ENCODE measurements at regions not wholly inside any gene's neighbourhood (a gene's known extent, or its start where the extent isn't known, plus 50 kb on each side); places are given as distances from the start of the nearest gene placed in this dataset.
"Not testable (repeated sequence)": the region's sequence is repeated elsewhere in the genome, so short reads cannot be mapped to it uniquely, and the experiment has no call there.

- DNase-seq, result peak; percentile 55
Measured at GRCh38 chr6:98041921-98042320, 758.9 kb upstream of the MMS22L start.

- peak; percentile 62 for DNase-seq
Measured at GRCh38 chr6:98044151-98044561, 761.1 kb upstream of the MMS22L start.

- DNase-seq, result peak; percentile 61
Measured at GRCh38 chr6:98044791-98045470, 761.9 kb upstream of the MMS22L start.

GRCh38 chr6:98047164-98047563 lies 764.1 kb upstream of the MMS22L start:
- no peak for DNase-seq

GRCh38 chr6:98047871-98048270 lies 764.9 kb upstream of the MMS22L start:
- peak; percentile 5 for DNase-seq

GRCh38 chr6:98054453-98054852 lies 771.4 kb upstream of the MMS22L start:
- DNase-seq, result peak; percentile 1

GRCh38 chr6:98056955-98057354 lies 773.9 kb upstream of the MMS22L start:
- no peak for DNase-seq

GRCh38 chr6:98067375-98067774 lies 767.0 kb upstream of the POU3F2 start:
- DNase-seq, result no peak

- DNase-seq, result not testable (repeated sequence)
Measured at GRCh38 chr6:98088537-98088936, 745.8 kb upstream of the POU3F2 start.

- DNase-seq, result peak; percentile 1
Measured at GRCh38 chr6:98092331-98092730, 742.0 kb upstream of the POU3F2 start.

GRCh38 chr6:98094696-98095095 lies 739.7 kb upstream of the POU3F2 start:
- no peak for DNase-seq

GRCh38 chr6:98107801-98108200 lies 726.6 kb upstream of the POU3F2 start:
- no peak for DNase-seq

- peak; percentile 15 for DNase-seq
Measured at GRCh38 chr6:98116455-98116854, 717.9 kb upstream of the POU3F2 start.

GRCh38 chr6:98117068-98117467 lies 717.3 kb upstream of the POU3F2 start:
- no peak for DNase-seq

GRCh38 chr6:98118397-98119045 lies 715.9 kb upstream of the POU3F2 start:
- DNase-seq, result peak; percentile 61

GRCh38 chr6:98124171-98124570 lies 710.2 kb upstream of the POU3F2 start:
- DNase-seq, result no peak

GRCh38 chr6:98131290-98131990 lies 702.9 kb upstream of the POU3F2 start:
- DNase-seq, result no peak

- DNase-seq, result no peak
Measured at GRCh38 chr6:98136333-98136732, 698.0 kb upstream of the POU3F2 start.

- DNase-seq, result peak; percentile 11
Measured at GRCh38 chr6:98137391-98137790, 697.0 kb upstream of the POU3F2 start.

GRCh38 chr6:98142839-98143238 lies 691.5 kb upstream of the POU3F2 start:
- no peak for DNase-seq

GRCh38 chr6:98146656-98147055 lies 687.7 kb upstream of the POU3F2 start:
- DNase-seq, result no peak

GRCh38 chr6:98156580-98156979 lies 677.8 kb upstream of the POU3F2 start:
- DNase-seq, result no peak

- no peak for DNase-seq
Measured at GRCh38 chr6:98179606-98180005, 654.8 kb upstream of the POU3F2 start.

- no peak for DNase-seq
Measured at GRCh38 chr6:98200084-98200483, 634.3 kb upstream of the POU3F2 start.
